Stimulated activated CD8-positive, alpha-beta memory T cell treated with anti-CD3 and anti-CD28 coated beads, Interleukin-15, amount 100 ng/mL, for 4 hours (primary cell): ENCODE measurements at regions not wholly inside any gene's neighbourhood (a gene's known extent, or its start where the extent isn't known, plus 50 kb on each side); places are given as distances from the start of the nearest gene placed in this dataset.

Source experiments
- DNase-seq, 2 donors: peaks; one replicate each; pipeline ENCODE4 v3.0.0-alpha.2; 2020; ENCODE audit warnings: low read depth in 2 of 2

DNA sequence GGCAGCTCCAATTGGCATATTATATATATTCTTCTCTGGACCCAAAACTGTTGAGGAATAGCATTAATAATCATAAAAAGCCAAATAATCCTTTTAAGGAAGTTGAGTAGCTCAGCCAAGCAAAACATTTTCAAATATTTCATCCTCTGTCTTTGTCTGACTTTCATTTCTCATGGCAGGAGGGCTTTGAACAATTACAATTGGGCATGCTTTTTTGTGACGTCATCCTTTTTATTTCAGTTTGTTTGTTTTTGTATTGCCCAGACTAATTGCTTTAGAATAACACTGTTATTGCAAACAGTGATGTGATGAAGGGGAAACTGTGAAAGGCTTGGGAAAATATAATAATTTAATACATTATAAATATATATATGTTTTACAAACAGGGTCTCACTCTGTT is 65.2 kb upstream of the MAP1B start:
- DNase-seq = no peak

DNA sequence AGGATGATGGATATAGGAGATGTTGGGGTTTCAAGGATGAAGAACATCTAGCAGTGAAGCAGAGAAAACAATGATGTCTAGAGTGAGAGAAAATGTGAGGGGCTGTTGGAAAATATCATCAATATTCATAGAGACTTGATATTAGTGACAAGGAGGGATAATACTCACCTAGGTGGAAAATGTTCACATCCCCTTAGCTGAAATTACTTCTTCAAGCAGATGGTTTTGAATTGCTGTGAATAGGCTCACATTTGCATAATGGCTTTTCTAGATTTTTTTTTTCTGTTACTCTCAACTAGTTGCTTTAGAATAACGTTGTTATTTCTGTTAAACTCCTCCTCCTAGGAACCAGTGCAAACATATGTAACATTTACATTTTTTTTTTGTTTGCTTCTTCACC is 61.6 kb upstream of the MAP1B start:
- DNase-seq = no peak

DNA sequence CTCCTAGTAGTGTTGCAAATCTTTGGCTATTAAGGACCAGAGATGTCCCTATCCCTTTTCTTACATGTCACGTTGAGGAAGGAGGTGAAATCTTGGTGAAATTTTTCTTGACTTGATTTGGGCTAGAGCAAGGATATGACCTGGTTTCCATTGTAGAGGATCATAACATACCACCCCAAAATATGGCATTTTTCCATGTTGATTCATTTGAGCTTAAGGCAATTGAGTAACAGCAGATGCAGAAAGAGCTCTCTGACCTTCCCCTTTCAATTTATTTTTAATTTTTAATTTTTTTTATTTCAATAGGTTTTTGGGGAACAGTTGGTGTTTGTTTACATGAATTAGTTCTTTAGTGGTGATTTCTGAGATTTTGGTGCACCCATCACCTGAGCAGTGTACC is 61.2 kb upstream of the MAP1B start:
- DNase-seq = no peak

GRCh38 chr5:72055636-72056035 is 51.6 kb upstream of the MAP1B start:
- DNase-seq = no peak
